GM18861 (cell line): ENCODE measurements at regions not wholly inside any gene's neighbourhood (a gene's known extent, or its start where the extent isn't known, plus 50 kb on each side); places are given as distances from the start of the nearest gene placed in this dataset.

Source experiments
- ATAC-seq: cut with Tn5 transposase; IDR thresholded peaks from one replicate; pipeline ENCODE4 v1.9.1; 2021; ENCODE audit not compliant: unreplicated experiment

DNA sequence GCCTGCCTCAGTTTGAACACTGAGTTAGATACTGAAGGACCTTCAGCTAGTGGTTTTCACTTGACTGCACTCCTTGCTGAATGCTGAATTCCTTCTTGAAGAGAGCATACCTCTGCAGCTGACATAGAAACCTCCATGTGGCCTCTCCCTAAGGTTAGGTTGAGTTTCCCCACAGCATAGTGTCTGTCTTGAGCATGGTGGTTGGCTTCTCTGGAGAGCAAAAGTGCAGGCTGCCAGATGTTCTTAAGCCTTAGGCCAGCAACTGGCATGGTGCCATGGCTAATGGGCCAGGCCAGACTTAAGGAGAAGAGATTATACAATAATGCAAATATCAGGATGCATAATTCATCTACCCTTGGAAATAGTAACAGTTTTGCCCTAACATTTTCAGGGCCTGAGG is 545.6 kb upstream of the ZNF385D start:
- ATAC-seq, result no peak

GRCh38 chr3:22297436-22297835 is 546.4 kb upstream of the ZNF385D start:
- no peak for ATAC-seq

DNA sequence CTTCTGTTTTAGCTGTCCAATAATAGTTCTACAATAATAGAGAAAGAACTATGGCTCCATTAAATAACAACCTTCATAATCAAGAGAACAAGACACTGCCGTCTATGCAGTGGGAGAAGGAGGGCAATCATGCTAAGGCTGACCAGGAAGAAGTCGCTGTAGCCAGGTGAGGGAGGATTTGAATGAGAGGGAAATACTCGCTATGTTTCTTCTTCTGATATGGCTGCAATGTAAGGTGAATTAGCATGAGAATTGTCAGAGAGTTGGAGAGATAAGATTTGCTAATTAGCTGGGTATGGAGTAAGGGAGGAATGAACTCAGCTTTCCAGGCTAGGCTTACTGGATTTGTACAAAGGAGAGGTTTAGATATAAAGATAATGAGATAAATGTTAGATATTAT is 555.4 kb upstream of the ZNF385D start:
- ATAC-seq, result no peak

GRCh38 chr3:22308871-22309270 is 557.9 kb upstream of the ZNF385D start:
- no peak for ATAC-seq

- no peak for ATAC-seq
These were observed 564.9 kb upstream of the ZNF385D start for GRCh38 chr3:22315925-22316324.

DNA sequence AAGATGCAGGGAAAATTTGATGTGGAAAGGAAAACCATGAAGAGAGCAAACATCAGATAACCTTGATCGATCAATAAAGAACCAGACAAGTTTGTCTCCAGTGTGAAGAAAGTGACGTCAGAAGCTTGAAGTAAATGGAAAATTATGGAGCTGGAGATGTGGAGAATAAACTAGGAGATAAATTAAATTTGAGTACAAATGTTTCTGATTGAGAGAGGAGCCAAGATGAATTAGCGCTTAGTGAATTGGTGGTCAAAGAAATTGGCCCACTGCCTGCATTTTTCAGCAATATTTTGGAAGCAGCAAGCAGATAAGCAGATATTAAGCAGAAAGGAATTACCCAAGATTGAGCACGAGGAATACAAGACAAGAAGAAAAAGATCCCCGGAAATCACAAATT is 567.3 kb upstream of the ZNF385D start:
- no peak for ATAC-seq

GRCh38 chr3:22319446-22319845 is 568.4 kb upstream of the ZNF385D start:
- ATAC-seq, result no peak

GRCh38 chr3:22322861-22323260 is 571.9 kb upstream of the ZNF385D start:
- ATAC-seq, result no peak

- no peak for ATAC-seq
These were observed 575.3 kb upstream of the ZNF385D start for GRCh38 chr3:22326305-22326704.

DNA sequence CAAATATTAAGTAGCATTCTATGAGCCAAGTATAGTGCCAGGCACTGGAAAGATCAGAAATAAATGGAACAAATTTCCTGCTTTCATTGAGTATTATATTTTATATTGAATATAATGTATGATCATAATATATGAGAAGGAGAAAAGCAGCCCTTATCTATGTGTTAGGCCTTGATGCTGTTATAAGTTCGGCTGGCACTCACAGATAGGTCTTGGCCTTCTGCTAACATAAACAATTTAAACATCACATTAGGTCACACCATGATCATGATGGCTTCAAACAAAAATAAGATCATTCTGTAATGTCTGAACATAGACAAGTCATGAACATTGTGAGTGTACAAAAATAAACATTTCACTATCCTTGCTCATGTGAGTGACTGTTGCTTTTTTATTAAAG is 584.0 kb upstream of the ZNF385D start:
- ATAC-seq, result no peak

DNA sequence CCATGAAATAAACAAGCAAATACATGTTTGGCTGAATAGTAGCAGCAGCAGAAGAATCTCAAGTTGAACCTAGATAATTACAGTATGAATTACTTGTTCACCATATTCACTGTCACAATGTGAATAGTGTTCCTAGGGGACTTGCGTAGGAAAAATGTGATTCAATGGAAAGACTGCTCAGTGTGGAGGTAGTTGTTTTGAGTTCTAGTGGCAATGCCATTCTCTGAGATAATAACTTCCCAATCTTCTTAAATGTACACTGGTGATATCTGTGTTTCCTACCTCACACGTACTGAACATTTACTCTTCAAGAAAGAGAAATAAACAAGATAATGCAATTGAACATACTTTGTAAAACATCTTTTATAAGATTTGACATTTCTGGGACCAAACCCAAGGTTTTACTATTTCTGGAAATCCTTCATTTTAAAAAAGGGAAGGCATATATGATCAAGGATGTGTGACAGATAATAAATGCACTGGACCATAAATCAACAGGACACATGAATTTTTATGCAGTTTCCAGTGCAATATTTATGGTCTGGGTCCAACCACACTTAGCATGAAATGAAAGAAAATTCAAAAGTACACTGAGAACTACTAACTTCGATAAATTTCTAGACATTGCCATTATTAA is 598.3 kb upstream of the ZNF385D start:
- no peak for ATAC-seq

DNA sequence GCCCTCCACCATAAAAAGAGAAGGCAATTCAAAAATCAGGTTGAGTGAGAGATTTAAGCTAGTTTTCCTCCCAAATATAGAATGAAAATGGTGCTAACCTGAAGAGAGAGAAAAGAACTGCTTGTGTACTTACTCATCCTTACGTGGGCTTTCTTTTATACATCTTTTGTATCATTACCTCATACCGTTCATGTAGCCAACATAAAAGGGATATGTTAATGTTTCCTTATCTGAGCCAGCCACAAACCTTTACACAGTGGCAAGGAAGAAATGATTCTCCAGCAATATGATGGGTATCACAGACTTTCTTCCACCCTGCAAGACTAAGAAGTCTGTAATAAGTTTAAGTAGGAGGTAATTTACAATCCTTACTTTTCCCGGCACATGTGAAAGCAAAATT is 600.8 kb upstream of the ZNF385D start:
- ATAC-seq, result no peak

DNA sequence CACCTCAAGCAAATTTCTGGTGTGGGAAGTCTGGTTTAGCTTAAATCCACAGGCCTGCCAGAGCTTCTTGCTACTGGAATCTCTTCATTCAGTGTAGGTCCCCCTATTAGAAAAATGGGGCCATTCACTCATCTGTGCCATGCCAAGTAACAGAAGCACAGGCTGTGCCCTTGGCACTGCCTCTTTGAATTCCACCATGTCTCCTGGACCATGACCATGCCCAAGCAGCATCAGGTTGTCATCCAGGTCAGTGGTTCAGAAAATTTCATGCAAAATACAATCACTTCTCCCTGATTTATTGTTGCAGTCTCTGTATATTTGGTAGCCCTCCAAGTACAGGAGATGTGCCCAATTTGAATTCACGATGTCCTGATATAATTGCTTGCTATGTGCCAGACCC is 602.1 kb upstream of the ZNF385D start:
- ATAC-seq, result no peak

- no peak for ATAC-seq
These were observed 607.3 kb upstream of the ZNF385D start for GRCh38 chr3:22358334-22358733.

GRCh38 chr3:22360164-22360563 is 609.2 kb upstream of the ZNF385D start:
- ATAC-seq, result no peak

GRCh38 chr3:22360970-22361369 is 610.0 kb upstream of the ZNF385D start:
- no peak for ATAC-seq

DNA sequence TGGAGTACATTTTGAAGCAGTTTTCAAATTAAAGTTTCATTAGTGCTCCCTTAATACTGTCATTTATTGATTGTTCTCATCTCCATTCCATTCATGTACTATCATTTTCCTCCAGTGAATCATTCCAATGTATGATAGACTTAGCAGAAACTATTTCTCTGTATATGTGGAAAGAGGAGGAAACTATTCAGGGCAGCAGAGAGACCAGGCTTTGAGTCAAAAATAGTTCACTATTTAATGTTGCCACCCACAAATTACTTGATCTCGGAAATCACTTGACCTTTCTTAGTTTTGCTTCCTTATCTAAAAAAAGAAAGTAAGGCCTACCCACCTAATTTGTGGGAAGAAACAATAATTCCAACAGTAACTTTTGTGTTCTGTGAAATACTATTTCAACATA is 610.5 kb upstream of the ZNF385D start:
- no peak for ATAC-seq

GRCh38 chr3:22364851-22365250 is 613.8 kb upstream of the ZNF385D start:
- ATAC-seq, result no peak

DNA sequence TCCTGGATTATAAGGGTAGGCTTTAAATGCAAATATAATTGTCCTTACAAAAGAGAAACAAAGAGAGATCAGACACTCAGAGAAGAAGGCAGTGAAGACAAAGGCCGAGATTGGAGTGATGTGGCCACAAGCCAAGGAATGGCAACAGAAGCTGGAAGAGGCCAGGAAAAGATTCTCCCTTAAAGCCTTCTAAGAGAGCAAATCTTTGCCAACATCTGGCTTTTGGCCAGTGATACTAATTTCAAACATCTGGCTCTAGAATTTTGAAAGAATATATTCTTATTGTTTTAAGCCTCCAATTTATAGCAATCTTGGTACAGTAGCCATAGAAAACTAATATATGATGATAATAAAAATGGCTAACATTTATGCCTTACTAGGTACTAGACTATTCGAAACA is 615.8 kb upstream of the ZNF385D start:
- ATAC-seq, result no peak

GRCh38 chr3:22371036-22371435 is 620.0 kb upstream of the ZNF385D start:
- ATAC-seq, result no peak

DNA sequence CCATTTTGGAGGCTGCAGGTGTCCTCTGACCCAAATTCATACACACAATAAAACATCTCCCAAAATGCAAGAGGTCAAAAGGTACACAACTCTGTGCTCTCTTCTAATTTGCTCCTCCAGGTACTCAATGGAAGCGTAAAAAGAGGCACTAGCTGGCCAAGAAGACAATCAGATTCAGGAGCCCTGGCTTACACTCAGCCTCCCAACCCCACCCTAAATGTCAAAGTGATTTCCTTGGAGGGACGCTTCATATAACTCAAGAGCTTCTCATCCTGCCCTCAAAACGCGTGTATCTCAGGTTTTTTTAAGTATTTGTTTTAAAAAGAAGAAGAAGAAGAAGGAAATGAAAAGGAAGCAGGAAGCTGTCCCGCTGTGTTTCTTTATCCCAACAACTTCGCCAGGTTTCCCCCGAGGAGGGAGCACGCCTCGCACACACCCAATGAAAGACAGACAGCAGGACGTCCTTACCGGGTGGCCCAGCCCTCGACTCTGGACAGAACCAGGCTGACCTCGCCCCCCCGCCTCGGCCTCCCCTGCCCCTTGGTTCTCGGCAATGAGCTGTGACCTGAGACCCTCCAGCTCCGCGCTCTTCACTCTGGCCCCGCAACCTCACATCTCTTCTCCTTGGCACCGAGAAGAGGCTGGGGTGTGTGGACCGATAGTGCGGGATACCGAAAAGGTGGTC is 620.7 kb upstream of the ZNF385D start:
- ATAC-seq, result no peak

GRCh38 chr3:22372292-22373062 is 621.5 kb upstream of the ZNF385D start:
- ATAC-seq, result no peak
